Fibroblast of lung (primary cell): ENCODE measurements at regions not wholly inside any gene's neighbourhood (a gene's known extent, or its start where the extent isn't known, plus 50 kb on each side); places are given as distances from the start of the nearest gene placed in this dataset.

Experiments
- CTCF ChIP-seq, 2 donors: IDR thresholded peaks in 1 of 2; conservative IDR thresholded peaks in 1 of 2; 1 replicate in 1 of 2; 2 replicates in 1 of 2; pipeline ENCODE4 v1.5.1; 2011 to 2012; ENCODE audit warnings: low read length in 2 of 2, control low read depth in 1 of 2, inconsistent platforms in 1 of 2, low read depth in 1 of 2, mild to moderate bottlenecking in 1 of 2
- EZH2 ChIP-seq: IDR thresholded peaks from 2 replicates; pipeline ENCODE4 v1.5.1; 2012; ENCODE audit warnings: low read length, control low read depth, mild to moderate bottlenecking; ENCODE audit errors: missing control alignments

DNA sequence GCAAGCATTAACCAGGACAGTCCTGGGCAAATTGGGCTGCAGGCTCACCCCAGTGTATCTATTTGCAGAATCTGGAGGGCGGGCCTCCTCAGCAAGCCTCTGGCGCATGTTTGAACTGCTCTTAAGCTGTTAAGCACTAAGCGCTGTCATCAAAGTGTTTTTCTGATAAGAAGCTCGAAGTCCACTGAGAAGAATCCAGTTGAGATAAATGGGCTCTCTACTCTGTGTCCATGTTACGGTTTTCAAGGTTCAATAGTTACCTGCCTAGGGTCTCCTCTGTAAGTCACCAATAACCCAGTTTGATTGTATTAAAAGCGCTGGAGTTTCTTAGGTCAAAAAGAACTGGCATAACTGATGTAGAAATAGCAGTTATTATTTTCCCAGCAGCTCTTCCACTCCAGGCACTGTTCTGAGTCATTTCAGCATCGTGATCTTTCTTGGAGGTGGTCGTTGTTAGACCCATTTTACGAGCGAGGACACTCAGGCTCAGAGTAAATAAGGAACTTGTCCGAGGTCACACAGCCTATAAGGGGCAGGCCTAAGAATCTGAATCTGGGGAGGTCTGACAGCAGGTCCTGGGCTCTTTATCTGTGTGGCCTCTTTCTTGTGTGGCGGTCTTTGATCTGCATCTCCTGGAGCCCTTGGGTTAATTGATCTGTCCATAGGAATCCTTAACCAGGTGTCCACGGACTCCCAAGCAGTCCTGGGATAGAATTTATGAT, 207.4 kb upstream of the ZNF217 start:
- TF ChIP-seq CTCF (conservative IDR thresholded peaks at IDR 0.05 in 1 of 2, IDR thresholded peaks at IDR 0.05 in 1 of 2; ENCODE audit: low read depth in 1 of 2, low read length in 2 of 2) (no peak), EZH2 (no peak)
